Prostate gland (tissue), 2 donors: ENCODE measurements at regions not wholly inside any gene's neighbourhood (a gene's known extent, or its start where the extent isn't known, plus 50 kb on each side); places are given as distances from the start of the nearest gene placed in this dataset.
"Not testable (repeated sequence)": the region's sequence is repeated elsewhere in the genome, so short reads cannot be mapped to it uniquely, and the experiment has no call there.

Source experiments
- DNase-seq: peaks from one replicate; pipeline ENCODE4 v3.0.0-alpha.2; 2019; ENCODE audit warnings: low spot score
- H3K27ac ChIP-seq, 2 donors: fragments of 200-600 bp; sonication (generic); 2 replicates each; pipeline ENCODE4 v1.5.1; 2017 to 2019
- H3K27me3 ChIP-seq: fragments of 200-600 bp; sonication (generic); replicated peaks from 2 replicates; pipeline ENCODE4 v1.5.1; 2019; ENCODE audit not compliant: insufficient read depth
- H3K36me3 ChIP-seq, 2 donors: fragments of 200-600 bp; sonication (generic); 1 replicate in 1 of 2; 2 replicates in 1 of 2; pipeline versions ENCODE4 v1.5.1 to v1.8.1; 2017 to 2019
- H3K4me1 ChIP-seq: fragments of 200-600 bp; sonication (generic); replicated peaks from 2 replicates; pipeline ENCODE4 v1.5.1; 2019
- H3K4me3 ChIP-seq, 2 donors: fragments of 200-600 bp; sonication (generic); 2 replicates each; pipeline ENCODE4 v1.5.1; 2017 to 2019
- H3K9me3 ChIP-seq: fragments of 200-600 bp; sonication (generic); 2 replicates; pipeline ENCODE4 v1.5.1; 2017
- POLR2A ChIP-seq: fragments of 450-650 bp; IDR thresholded peaks from one replicate; pipeline ENCODE4 v1.6.1; 2016; ENCODE audit warnings: antibody characterized with exemption, mild to moderate bottlenecking
- POLR2AphosphoS5 ChIP-seq: sonication (generic); formaldehyde crosslinking; IDR thresholded peaks from one replicate; pipeline ENCODE4 v1.6.1; 2017; ENCODE audit warnings: antibody characterized with exemption
- WGBS: methylation state at CpG from one replicate; pipeline ENCODE4 v1.1.5; 2018; 5-methylcytosine and 5-hydroxymethylcytosine counted together
- intact Hi-C: fragments of 100-400 bp; cut with DNase I; formaldehyde crosslinking; loops from one replicate; pipeline ENCODE4 v1.14.2; 2022
- TF ChIP-seq, protein P1 (sequence below), 4 experiments: fragments of 200-600 bp in 2 of 4; fragments of 450-650 bp in 2 of 4; sonication (generic) in 2 of 4; IDR thresholded peaks; 1 replicate in 3 of 4; 2 replicates in 1 of 4; pipeline ENCODE4 v1.5.1; 2016 to 2019; ENCODE audit warnings: antibody characterized with exemption in 4 of 4, mild to moderate bottlenecking in 2 of 4, moderate library complexity in 2 of 4

DNA sequence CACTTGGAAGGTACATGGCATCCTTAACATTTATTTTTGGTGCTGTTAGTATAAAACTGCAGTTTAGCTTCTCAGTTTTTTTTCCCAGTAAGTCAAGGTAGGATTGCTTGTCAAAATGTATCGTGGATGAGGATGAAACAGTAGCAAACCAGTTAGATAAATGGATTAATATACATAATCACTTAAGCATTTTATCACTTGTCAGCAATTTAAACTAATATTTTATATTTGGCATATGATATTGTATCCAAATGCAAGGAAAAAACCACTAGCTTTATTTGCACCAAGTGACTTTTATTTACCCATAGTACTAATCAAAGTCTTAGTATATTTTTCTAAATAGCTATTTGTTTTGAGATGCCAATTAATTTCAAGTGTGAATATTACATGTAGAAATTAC lies 137.7 kb upstream of the XIRP2 start:
- Histone ChIP-seq H3K27me3 (no peaks in the 10 kb centered on the region), H3K27ac (no peak overlapping the region), H3K36me3 (no peaks in the 10 kb centered on the region), H3K4me1 (no peaks in the 10 kb centered on the region), H3K4me3 (no peak overlapping the region), H3K9me3 (no peaks in the 10 kb centered on the region)
- 78% methylated on average over 1 of the region's 1 CpG for WGBS
- TF ChIP-seq POLR2AphosphoS5, result no peak
- no peak for DNase-seq
- intact Hi-C loops, result no loop called here

DNA sequence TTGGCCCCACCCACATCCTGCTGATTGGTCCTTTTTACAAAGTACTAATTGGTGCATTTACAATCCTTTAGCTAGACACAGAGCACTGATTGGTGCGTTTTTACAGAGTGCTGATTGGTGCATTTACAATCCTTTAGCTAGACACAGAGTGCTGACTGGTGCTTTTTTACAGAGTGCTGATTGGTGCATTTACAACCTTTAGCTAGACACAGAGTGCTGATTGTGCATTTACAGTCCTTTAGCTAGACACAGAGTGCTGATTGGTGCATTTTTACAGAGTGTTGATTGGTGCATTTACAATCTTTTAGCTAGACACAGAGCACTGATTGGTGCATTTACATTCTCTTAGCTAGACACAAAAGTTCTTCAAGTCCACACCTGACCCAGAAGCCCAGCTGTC lies 144.2 kb upstream of the XIRP2 start:
- DNase-seq, H3K27me3 ChIP-seq, H3K27ac ChIP-seq, H3K36me3 ChIP-seq, H3K4me1 ChIP-seq, H3K4me3 ChIP-seq, intact Hi-C loops, H3K9me3 ChIP-seq: not testable (repeated sequence)
- WGBS, result 84% methylated on average over 1 of the region's 1 CpG

DNA sequence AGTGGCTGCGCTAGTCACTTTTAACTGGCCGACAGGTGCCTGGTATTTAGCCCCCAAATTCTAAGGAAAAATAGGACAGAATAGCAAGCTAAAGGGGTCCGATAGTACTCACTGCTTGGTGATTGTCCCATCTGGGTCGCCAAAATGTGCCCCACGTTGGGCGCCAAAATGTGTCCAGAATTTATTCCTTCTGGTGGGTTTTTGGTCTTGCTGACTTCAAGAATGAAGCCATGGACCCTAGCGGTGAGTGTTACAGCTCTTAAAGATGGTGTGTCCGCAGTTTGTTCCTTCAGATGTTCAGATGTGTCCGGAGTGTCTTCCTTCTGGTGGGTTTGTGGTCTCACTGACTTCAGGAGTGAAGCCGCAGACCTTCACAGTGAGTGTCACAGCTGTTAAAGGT lies 144.8 kb upstream of the XIRP2 start:
- H3K27me3 ChIP-seq, intact Hi-C loops, H3K36me3 ChIP-seq, H3K9me3 ChIP-seq, H3K27ac ChIP-seq, H3K4me1 ChIP-seq, DNase-seq, H3K4me3 ChIP-seq: not testable (repeated sequence)
- 91% methylated on average over 10 of the region's 10 CpGs for WGBS

DNA sequence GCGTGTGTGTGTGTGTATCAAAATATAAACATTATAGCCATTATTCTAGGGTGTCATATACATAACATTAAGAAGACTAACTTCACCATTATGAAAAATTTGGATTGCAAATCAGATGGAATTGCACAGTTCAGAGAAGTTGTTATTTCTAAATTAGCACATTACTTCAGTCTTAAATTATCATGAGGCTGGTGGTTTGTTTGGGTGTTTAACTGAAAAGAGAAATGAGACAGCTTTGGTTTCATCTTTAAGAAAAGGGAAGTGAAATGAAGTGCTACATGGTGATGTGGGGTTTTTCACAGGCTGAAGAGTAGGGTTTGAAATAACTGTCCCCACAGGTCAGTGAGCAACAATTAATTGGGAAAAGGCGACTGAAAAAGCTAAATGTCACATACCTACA lies 161.2 kb upstream of the XIRP2 start:
- intact Hi-C loops, result no loop called here
- no peak for DNase-seq
- TF ChIP-seq POLR2AphosphoS5 (no peak), POLR2A (no peak)
- TF ChIP-seq, protein P1, sequence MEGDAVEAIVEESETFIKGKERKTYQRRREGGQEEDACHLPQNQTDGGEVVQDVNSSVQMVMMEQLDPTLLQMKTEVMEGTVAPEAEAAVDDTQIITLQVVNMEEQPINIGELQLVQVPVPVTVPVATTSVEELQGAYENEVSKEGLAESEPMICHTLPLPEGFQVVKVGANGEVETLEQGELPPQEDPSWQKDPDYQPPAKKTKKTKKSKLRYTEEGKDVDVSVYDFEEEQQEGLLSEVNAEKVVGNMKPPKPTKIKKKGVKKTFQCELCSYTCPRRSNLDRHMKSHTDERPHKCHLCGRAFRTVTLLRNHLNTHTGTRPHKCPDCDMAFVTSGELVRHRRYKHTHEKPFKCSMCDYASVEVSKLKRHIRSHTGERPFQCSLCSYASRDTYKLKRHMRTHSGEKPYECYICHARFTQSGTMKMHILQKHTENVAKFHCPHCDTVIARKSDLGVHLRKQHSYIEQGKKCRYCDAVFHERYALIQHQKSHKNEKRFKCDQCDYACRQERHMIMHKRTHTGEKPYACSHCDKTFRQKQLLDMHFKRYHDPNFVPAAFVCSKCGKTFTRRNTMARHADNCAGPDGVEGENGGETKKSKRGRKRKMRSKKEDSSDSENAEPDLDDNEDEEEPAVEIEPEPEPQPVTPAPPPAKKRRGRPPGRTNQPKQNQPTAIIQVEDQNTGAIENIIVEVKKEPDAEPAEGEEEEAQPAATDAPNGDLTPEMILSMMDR (IDR thresholded peaks at IDR 0.05), result no peak

DNA sequence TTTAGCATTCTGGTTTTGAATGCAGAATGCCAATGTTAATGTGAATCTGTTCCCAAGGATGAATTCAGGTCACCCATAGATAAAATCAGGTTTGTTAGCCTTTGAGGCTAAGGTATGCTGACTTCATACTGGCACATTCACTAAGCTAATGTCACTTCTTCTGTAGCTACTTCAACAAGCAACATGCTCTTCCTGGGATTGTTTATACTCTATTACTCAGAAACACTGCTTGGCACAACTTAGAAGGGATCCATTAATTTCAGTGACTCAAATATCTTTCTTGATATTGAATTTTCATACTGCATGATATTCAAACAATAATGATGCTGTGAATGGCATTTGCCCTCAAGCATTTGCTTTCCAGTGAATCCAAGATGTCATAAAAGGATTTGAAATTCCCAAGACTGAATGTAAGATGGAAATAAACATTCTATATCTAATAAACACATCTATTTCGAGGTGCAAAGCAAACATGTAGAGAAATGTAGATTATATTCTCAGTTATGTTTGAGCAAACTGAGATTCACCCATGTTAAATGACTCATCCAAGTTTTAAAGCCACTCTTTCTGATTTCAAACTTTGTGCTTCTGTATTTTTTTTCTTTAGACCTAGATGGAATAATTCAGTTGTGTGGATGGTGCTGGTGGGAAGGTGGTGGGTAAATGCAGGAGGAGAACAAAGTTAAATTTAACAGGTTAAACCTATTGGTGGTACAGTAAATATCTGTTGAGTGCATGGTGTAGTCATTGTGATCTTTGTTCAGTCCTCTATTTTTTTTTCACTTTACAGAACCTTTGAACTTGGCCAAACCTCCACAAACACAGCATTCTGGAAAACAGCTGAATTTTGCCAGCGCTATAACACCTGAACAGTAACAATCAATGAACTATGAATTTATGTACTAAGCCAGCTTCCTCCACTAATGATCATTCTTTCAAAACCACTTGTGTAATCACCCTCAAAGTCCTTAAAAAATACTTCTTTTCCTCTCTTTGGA lies 162.1 kb upstream of the XIRP2 start:
- intact Hi-C loops, result no loop called here
- Histone ChIP-seq H3K4me3 (no peak overlapping the region), H3K9me3 (no peaks in the 10 kb centered on the region), H3K27ac (no peak overlapping the region), H3K4me1 (no peaks in the 10 kb centered on the region), H3K36me3 (no peaks in the 10 kb centered on the region), H3K27me3 (no peaks in the 10 kb centered on the region)
- no peak for DNase-seq
- TF ChIP-seq POLR2A (no peak), POLR2AphosphoS5 (no peak)
- TF ChIP-seq, protein P1 (IDR thresholded peaks at IDR 0.05), result no peak
- WGBS, result 66% methylated on average over 2 of the region's 2 CpGs

More for the DNA sequence above, 161.2 kb upstream of the XIRP2 start:
- no peaks in the 10 kb centered on the region for H3K9me3 ChIP-seq
- no peaks in the 10 kb centered on the region for H3K27me3 ChIP-seq
- H3K4me1 ChIP-seq, result no peaks in the 10 kb centered on the region
- no peak overlapping the region for H3K27ac ChIP-seq
- 90% methylated on average over 2 of the region's 2 CpGs for WGBS
- no peaks in the 10 kb centered on the region for H3K36me3 ChIP-seq
- H3K4me3 ChIP-seq, result no peak overlapping the region

DNA sequence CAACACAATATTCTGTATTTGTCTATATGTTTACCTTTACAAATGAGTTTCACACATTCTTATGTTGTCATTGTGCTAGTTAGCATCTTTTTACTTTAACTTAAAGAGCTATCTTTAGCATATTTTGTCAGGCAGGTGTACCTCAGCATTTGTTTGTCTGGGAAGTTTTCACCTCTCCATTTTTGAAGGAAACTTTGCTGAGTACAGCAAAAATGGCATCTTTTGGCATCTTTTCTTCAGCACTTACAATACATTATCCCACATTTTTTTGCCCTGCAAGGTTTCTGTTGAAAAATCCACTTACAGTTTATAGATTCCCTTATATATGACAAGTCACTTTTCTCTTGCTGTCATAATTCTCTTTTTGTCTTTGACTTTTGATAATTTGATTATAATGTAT lies 171.3 kb upstream of the XIRP2 start:
- intact Hi-C loops, result no loop called here
- H3K27ac ChIP-seq, result no peak overlapping the region
- no peak for TF ChIP-seq POLR2A
- no peaks in the 10 kb centered on the region for H3K36me3 ChIP-seq
- no peaks in the 10 kb centered on the region for H3K4me1 ChIP-seq
- no peaks in the 10 kb centered on the region for H3K9me3 ChIP-seq
- no peak for DNase-seq
- H3K4me3 ChIP-seq, result no peak overlapping the region
- H3K27me3 ChIP-seq, result no peaks in the 10 kb centered on the region

DNA sequence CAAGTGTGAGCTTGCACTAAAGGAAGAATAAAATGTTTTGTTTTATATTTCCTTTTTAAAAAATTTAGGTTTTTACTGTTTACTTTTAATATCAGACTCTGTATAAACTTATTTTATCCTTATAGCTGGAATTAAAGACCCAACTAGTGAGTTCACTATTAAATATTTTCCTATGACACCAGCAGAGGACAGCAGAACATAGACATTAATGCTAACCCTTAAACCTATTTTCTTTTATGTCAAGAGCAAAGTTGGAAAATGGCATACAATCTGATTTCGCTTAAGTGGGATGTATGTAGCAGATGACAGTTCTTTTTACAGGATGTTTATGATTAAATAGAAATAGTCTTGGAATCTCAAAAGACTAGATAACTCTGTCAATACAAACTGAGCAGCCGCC lies 188.2 kb upstream of the XIRP2 start:
- H3K9me3 ChIP-seq, result no peaks in the 10 kb centered on the region
- intact Hi-C loops, result loop anchor here (10.0 kb wide), 1 partner anchor 1305 kb away; no protein-coding TSS in a partner anchor
- H3K27ac ChIP-seq, result no peak overlapping the region
- H3K36me3 ChIP-seq, result no peaks in the 10 kb centered on the region
- H3K4me3 ChIP-seq, result no peak overlapping the region
- 78% methylated on average over 2 of the region's 2 CpGs for WGBS
- H3K4me1 ChIP-seq, result no peaks in the 10 kb centered on the region
- TF ChIP-seq, protein P1 (IDR thresholded peaks at IDR 0.05), result no peak
- TF ChIP-seq POLR2A, result no peak
- TF ChIP-seq POLR2AphosphoS5, result no peak
- no peaks in the 10 kb centered on the region for H3K27me3 ChIP-seq
- DNase-seq, result no peak
